Left hindlimb (tissue), 1 donor: ENCODE measurements at regions not wholly inside any gene's neighbourhood (a gene's known extent, or its start where the extent isn't known, plus 50 kb on each side); places are given as distances from the start of the nearest gene placed in this dataset.
"Not testable (repeated sequence)": the region's sequence is repeated elsewhere in the genome, so short reads cannot be mapped to it uniquely, and the experiment has no call there.

ENCODE experiments used
- DNase-seq: peaks from one replicate; pipeline ENCODE4 v3.0.0-alpha.2; 2018

GRCh38 chr14:104250175-104250574 lies 111.8 kb downstream of the KIF26A start:
- DNase-seq = no peak

GRCh38 chr14:104252256-104253215 lies 114.1 kb downstream of the KIF26A start:
- DNase-seq = no peak

- DNase-seq = no peak
Observed at GRCh38 chr14:104253223-104253822, 114.9 kb downstream of the KIF26A start.

- no peak for DNase-seq
Observed at GRCh38 chr14:104253901-104254353, 115.5 kb downstream of the KIF26A start.

GRCh38 chr14:104254735-104255400 lies 116.5 kb downstream of the KIF26A start:
- no peak for DNase-seq

GRCh38 chr14:104256025-104256424 lies 117.6 kb downstream of the KIF26A start:
- no peak for DNase-seq

- peak; percentile 19 for DNase-seq
Observed at GRCh38 chr14:104262515-104263514, 124.4 kb downstream of the KIF26A start.

GRCh38 chr14:104263675-104264358 lies 125.4 kb downstream of the KIF26A start:
- DNase-seq = peak; percentile 11

GRCh38 chr14:104264495-104265265 lies 126.3 kb downstream of the KIF26A start:
- peak; percentile 13 for DNase-seq

- peak; percentile 13 for DNase-seq
Observed at GRCh38 chr14:104265918-104266630, 127.7 kb downstream of the KIF26A start.

GRCh38 chr14:104266631-104267575 lies 128.5 kb downstream of the KIF26A start:
- DNase-seq = peak; percentile 12

- peak; percentile 29 for DNase-seq
Observed at GRCh38 chr14:104267895-104268294, 129.5 kb downstream of the KIF26A start.

- no peak for DNase-seq
Observed at GRCh38 chr14:104268295-104268694, 129.9 kb downstream of the KIF26A start.

GRCh38 chr14:104268725-104269436 lies 130.5 kb downstream of the KIF26A start:
- peak; percentile 12 for DNase-seq

- DNase-seq = not testable (repeated sequence)
Observed at GRCh38 chr14:104269511-104270241, 131.3 kb downstream of the KIF26A start.

- DNase-seq = no peak
Observed at GRCh38 chr14:104271391-104271790, 133.0 kb downstream of the KIF26A start.

GRCh38 chr14:104274806-104275205 lies 136.4 kb downstream of the KIF26A start:
- peak; percentile 9 for DNase-seq
